ENCODE measurements at regions not wholly inside any gene's neighbourhood (a gene's known extent, or its start where the extent isn't known, plus 50 kb on each side); places are given as distances from the start of the nearest gene placed in this dataset.

DNA sequence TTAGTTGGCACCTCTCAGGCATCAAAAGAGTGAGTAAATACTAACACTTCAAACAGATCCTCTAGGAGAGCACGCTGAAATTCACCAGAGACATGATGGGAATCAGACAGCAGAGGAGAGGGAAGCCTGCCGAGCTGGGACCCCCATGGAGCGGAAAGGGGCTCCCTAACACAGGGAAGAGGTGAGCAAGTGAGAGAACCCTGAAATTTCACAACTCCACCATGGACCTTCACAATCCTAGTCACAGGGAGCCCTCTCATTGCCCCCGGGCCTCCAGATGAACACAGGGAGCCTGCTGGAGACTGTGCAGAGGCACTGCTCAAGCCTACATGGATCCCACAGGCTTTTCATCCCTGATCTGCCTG lies 59.2 kb upstream of the ANTXRL start:
- 67 to 92% (median 86%) methylated on average over 4 of the region's 4 CpGs for WGBS, 5 donors
- intact Hi-C loops (cut with DNase I; ENCODE audit: low total_unique reads): no loop called here
- Histone ChIP-seq H3K9me3 (peaks cover 0 to 19% (median 15%) of the 10 kb centered on the region in 8 donors), H3K4me1 (peaks cover 0 to 21% (median 4%) of the 10 kb centered on the region in 6 donors), H3K27me3 (replicated peaks in 1 of 7) (no peaks in the 10 kb centered on the region), H3K36me3 (peaks cover 0 to 28% (median 0%) of the 10 kb centered on the region in 6 donors), H3K4me3 (no peak overlapping the region), H3K27ac (no peak overlapping the region)
- no peak for TF ChIP-seq POLR2A (IDR thresholded peaks at IDR 0.05)
- TF ChIP-seq CTCF (IDR thresholded peaks at IDR 0.05 in 8 of 11, conservative IDR thresholded peaks at IDR 0.05 in 3 of 11): no peak
- TF ChIP-seq POLR2AphosphoS5 (IDR thresholded peaks at IDR 0.05): no peak
- peak; percentile 58 for DNase-seq

DNA sequence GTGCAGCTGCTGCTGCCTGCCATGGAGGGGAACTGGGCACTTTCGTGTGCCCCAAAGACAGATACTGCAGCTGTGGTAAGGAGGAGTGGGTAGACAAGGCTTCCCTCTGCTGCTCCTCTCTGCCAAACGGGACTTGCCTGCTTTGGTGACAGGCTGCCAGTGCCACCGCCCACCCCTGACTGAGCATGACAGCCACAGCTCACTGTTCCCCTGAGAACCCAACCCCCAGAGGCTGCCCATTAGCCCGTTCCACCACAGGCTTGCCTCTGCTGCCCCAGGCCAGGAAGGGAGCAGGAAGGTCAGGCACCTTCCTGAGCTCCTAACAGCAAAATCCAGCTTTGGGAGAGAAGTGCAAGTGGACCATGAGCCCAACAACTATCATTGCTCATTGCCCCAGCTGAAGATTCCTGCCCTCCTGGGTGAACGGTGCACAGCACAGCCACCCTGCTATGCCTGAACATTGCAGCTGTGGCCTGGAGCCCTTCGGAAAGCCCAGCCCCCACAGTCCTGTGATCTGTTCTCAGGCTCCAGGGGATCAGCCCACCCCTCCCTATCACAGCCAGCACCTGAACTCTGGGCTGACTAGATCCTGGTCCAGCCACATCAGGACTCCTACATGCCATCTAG lies 58.7 kb upstream of the ANTXRL start:
- peaks cover 0 to 21% (median 4%) of the 10 kb centered on the region in 6 donors for H3K4me1 ChIP-seq
- peaks cover 0 to 19% (median 15%) of the 10 kb centered on the region in 8 donors for H3K9me3 ChIP-seq
- intact Hi-C loops (cut with DNase I; ENCODE audit: low total_unique reads): no loop called here
- H3K4me3 ChIP-seq: no peak overlapping the region
- TF ChIP-seq CTCF (IDR thresholded peaks at IDR 0.05 in 8 of 11, conservative IDR thresholded peaks at IDR 0.05 in 3 of 11) (no peak), POLR2AphosphoS5 (IDR thresholded peaks at IDR 0.05) (no peak), POLR2A (IDR thresholded peaks at IDR 0.05) (no peak)
- no peak overlapping the region for H3K27ac ChIP-seq
- no peaks in the 10 kb centered on the region for H3K27me3 ChIP-seq (replicated peaks in 1 of 7)
- WGBS, 5 donors: 45 to 49% (median 46%) methylated on average over 6 of the region's 6 CpGs
- peak; percentile 54 for DNase-seq
- H3K36me3 ChIP-seq: peaks cover 0 to 28% (median 0%) of the 10 kb centered on the region in 6 donors

DNA sequence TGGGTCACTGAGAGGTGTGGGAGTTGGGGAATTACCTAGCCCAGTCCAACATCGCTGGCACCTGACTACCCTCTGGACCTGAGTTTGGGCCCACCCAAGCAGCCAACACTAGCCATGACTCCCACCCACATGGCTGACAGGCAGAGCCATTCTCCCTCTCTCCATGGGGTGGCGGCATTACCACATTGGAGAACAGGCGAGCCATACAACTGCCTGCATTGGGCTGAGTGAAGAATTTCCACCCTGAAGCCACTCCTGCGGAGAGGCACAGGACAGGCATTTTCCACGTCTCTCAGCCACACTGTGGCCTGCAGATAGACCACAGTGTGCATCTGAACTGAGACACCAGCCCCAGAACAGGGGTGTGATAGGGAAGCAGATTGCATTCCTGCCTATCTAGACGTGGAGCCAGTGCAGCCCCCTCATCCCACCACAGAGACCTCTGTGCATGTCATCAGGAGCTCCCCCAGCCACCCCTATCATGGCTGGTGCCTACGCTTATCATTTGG lies 58.2 kb upstream of the ANTXRL start:
- TF ChIP-seq POLR2AphosphoS5 (IDR thresholded peaks at IDR 0.05): peak in 1 of 3 donors; percentile 24
- peak; percentile 71 to 95 (median 80) for TF ChIP-seq CTCF (IDR thresholded peaks at IDR 0.05 in 8 of 11, conservative IDR thresholded peaks at IDR 0.05 in 3 of 11)
- no peak for TF ChIP-seq POLR2A (IDR thresholded peaks at IDR 0.05)
- Histone ChIP-seq H3K4me3 (no peak overlapping the region), H3K27me3 (replicated peaks in 1 of 7) (no peaks in the 10 kb centered on the region), H3K36me3 (peaks cover 0 to 24% (median 0%) of the 10 kb centered on the region in 6 donors), H3K9me3 (peaks cover 0 to 19% (median 15%) of the 10 kb centered on the region in 8 donors), H3K4me1 (peaks cover 0 to 21% (median 4%) of the 10 kb centered on the region in 6 donors), H3K27ac (no peak overlapping the region)
- DNase-seq: peak; percentile 86
- intact Hi-C loops (cut with DNase I; ENCODE audit: low total_unique reads): no loop called here
- 30 to 47% (median 38%) methylated on average over 6 to 7 of the region's 7 CpGs for WGBS, 5 donors

DNA sequence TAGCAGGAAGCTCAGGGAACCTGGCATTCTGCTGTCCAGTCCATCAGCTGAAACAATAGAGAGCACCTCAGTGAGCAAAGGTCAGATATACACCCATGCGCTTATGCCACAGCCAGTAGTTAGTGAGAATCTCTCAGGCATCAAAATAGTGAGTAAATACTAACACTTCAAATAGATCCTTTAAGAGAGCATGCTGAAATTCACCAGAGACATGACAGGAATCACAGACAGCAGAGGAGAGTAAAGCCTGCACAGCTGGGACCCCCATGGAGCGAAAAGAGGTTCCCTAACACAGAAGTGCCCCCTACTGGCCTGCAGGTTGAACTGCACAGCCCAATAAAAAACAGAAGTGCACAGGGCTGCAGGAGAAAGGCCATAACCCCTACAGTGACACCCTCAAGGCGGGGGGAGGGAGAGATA lies 57.6 kb upstream of the ANTXRL start:
- WGBS, 5 donors: 66 to 72% (median 67%) methylated on average over 3 of the region's 3 CpGs
- no peak overlapping the region for H3K4me3 ChIP-seq
- no peaks in the 10 kb centered on the region for H3K27me3 ChIP-seq (replicated peaks in 1 of 7)
- peaks cover 0 to 24% (median 0%) of the 10 kb centered on the region in 6 donors for H3K36me3 ChIP-seq
- H3K4me1 ChIP-seq: peaks cover 0 to 21% (median 4%) of the 10 kb centered on the region in 6 donors
- peaks cover 0 to 19% (median 15%) of the 10 kb centered on the region in 8 donors for H3K9me3 ChIP-seq
- TF ChIP-seq CTCF (IDR thresholded peaks at IDR 0.05 in 8 of 11, conservative IDR thresholded peaks at IDR 0.05 in 3 of 11) (peak in 9 of 11 experiments; percentile 12 to 65 (median 46)), POLR2AphosphoS5 (IDR thresholded peaks at IDR 0.05) (no peak), POLR2A (IDR thresholded peaks at IDR 0.05) (no peak)
- H3K27ac ChIP-seq: no peak overlapping the region
- intact Hi-C loops (cut with DNase I; ENCODE audit: low total_unique reads): no loop called here
- DNase-seq: peak; percentile 39

Data from spleen (tissue), 11 donors.